MM.1S (cell line): ENCODE measurements at regions not wholly inside any gene's neighbourhood (a gene's known extent, or its start where the extent isn't known, plus 50 kb on each side); places are given as distances from the start of the nearest gene placed in this dataset.

Source experiments
- CTCF ChIP-seq: fragments of 300-600 bp; sonication (generic); IDR thresholded peaks from 2 replicates; pipeline ENCODE4 v1.5.1; 2016; ENCODE audit warnings: antibody characterized with exemption, low read length, mixed read lengths
- EZH2 ChIP-seq: fragments of 300-600 bp; sonication (generic); optimal IDR thresholded peaks from 2 replicates; pipeline ENCODE3; 2017; ENCODE audit warnings: low read depth, mild to moderate bottlenecking, antibody characterized with exemption, low read length, mixed read lengths
- EZH2phosphoT487 ChIP-seq: fragments of 300-600 bp; sonication (generic); IDR thresholded peaks from 2 replicates; pipeline ENCODE4 v1.6.1; 2018; ENCODE audit warnings: antibody characterized with exemption, low read length

- TF ChIP-seq CTCF = no peak
- no peak for TF ChIP-seq EZH2
- no peak for TF ChIP-seq EZH2phosphoT487
Observed at GRCh38 chr12:127360580-127360979, 906.4 kb upstream of the TMEM132C start.
